ENCODE measurements at regions not wholly inside any gene's neighbourhood (a gene's known extent, or its start where the extent isn't known, plus 50 kb on each side); places are given as distances from the start of the nearest gene placed in this dataset.
"Not testable (repeated sequence)": the region's sequence is repeated elsewhere in the genome, so short reads cannot be mapped to it uniquely, and the experiment has no call there.

DNA sequence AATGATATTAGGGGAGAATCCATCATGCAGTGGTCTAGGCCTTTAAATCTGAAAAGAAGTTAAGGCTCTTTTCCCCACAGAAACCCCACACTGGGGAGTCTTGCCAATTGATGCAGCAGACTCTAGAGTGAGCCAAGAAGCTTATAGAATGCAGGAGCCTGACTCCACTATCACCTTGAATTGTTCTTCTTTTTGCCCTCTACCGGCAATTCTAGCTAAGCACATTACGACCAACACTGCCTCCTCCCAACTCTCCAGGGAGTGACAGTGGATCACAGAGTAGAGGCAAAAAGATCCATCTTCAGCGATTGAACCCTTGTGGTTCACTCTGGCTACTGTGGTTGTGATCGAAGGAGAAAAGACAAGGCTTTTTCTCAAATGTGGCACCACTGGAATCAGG, 331.5 kb downstream of the NKX6-1 start:
- in situ Hi-C loops (cut with HindIII; ENCODE audit: low pct_unique_long_range_greater_than_20kb, low sequenced_read_pairs), result no loop called here
- no peak for DNase-seq (ENCODE audit: low read depth)

DNA sequence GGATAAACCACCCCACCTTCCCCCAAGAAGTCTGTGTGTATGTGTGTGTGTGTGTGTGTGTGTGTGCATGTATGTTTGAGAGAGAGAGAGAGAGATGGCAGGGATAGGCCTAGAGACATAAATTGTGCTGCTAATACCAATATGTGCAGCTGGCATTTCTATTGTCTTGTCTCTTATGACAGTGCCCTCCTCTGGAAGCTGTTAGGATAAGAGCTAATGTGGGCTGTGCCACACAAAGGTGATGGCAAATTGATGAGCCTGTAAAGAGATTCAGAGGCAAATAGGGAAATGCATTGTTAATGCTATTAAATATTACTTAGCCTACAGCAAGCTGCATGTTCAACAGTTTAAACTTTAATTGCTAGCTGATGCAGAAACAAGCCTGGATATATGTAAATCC, 332.0 kb downstream of the NKX6-1 start:
- DNase-seq (ENCODE audit: low read depth), result no peak
- in situ Hi-C loops (cut with HindIII; ENCODE audit: low pct_unique_long_range_greater_than_20kb, low sequenced_read_pairs), result no loop called here

DNA sequence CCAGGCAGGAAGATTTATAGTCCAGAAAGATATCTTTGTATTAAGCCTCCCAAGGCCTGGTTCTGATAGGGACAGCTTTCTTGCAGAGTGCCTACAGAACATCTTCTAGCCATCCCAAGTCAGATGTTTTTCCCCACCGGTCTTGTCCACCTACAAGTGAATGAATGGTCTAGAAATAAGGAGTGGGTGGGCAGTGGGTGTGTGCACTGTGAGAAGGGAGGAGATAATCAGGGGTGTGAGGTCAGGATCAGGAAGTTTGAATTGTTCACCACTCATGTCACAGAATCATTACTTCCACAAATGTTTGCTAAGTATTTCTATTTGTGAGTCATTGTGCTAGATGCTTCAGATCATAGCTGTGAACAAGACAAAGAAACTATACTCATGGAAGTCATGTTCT, 332.6 kb downstream of the NKX6-1 start:
- DNase-seq (ENCODE audit: low read depth), result no peak
- in situ Hi-C loops (cut with HindIII; ENCODE audit: low pct_unique_long_range_greater_than_20kb, low sequenced_read_pairs), result no loop called here

DNA sequence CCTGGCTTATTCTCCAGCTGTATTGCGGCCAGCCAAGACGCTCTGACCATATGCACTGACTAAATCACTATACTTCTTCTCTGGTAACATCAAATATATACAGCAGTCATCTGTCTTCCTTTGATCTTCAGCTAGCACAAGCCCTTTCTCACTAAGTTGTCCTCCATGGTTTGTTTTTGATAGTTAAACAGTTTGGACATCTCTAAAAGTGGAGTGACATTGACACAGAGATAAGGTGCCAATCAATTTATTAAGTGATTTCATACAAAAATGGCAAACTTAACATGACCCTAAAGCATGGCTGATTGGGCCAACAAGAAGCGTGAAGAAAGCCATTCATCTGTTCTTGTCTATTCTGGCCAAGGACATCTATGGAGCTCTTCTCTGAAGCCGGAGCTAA, 334.9 kb downstream of the NKX6-1 start:
- in situ Hi-C loops (cut with HindIII; ENCODE audit: low pct_unique_long_range_greater_than_20kb, low sequenced_read_pairs), result no loop called here
- no peak for DNase-seq (ENCODE audit: low read depth)

DNA sequence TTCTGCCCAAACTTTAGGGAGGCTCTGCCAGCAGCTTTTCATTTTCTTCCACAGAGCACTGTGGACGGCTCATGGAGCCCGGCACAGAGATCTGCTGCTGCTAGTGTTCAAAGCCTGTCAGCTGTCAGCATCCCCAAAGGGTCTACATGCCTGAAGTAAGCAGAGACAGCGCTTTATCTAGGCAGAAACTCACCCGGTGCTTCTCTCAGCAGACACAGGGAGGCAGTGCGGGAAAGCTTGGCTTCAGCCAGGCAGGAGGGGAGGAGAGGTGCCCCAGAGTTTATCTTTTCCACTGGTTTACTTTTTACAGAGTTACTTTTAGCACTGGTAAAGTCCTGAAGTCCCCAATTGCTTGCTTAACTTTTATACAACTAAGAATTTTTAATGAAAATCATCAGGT, 339.3 kb downstream of the NKX6-1 start:
- no peak for DNase-seq (ENCODE audit: low read depth)
- in situ Hi-C loops (cut with HindIII; ENCODE audit: low pct_unique_long_range_greater_than_20kb, low sequenced_read_pairs), result no loop called here

DNA sequence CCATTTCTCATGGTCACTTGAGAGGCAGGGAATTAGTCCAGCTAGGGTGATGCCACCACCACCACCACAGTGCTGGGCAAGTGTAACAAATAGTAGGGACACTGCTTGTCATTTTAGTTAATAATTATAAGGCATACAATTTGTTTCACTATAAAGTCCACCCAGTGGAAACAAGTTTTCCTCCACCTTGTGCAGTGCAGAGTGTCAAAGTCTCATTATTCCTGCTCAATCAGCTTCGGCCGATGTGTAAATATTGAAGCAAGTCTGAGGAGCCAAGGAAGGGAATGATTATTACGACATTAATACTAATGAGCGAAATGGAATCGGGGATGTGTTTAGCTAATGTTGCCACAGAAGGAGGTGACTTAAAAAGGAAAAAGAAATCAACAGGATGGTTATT, 340.4 kb downstream of the NKX6-1 start:
- DNase-seq (ENCODE audit: low read depth), result no peak
- in situ Hi-C loops (cut with HindIII; ENCODE audit: low pct_unique_long_range_greater_than_20kb, low sequenced_read_pairs), result no loop called here

DNA sequence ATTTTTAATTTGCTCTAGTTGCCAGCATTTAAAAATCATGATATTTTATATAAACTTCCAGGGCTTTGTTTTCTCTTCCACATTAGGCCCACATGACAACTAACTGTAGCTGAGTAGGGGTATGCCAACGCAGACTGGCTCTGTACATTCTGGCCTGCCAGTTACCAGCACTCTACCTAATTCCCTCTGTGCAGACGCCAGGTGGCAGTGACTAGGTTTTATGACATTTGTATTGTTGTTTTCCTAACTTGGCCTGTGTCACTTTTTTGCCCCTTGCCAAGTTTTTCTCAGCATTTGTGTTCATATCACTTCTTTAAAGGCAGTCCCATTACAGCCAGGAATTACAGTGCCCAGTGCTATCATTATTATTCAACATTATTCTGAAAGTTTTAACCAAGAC, 347.5 kb downstream of the NKX6-1 start:
- DNase-seq (ENCODE audit: low read depth), result no peak
- in situ Hi-C loops (cut with HindIII; ENCODE audit: low pct_unique_long_range_greater_than_20kb, low sequenced_read_pairs), result no loop called here

DNA sequence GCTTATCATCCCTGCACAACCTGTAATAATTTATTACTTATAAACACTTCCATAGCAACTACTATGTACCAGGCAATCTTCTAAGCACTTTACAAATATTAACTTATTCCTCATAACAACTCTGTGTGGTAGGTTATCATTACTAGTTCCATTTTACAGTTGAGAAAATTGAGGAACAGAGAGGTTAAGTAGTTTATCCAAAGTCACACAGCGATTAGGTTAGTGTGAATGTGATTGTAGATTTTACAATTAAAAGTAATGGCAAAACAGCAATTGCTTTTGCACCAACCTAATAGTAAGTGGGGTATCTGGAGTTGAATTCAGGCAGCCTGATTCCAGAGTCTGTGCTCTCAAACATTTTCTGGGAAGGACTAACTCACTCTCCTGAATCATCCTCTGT, 348.9 kb downstream of the NKX6-1 start:
- in situ Hi-C loops (cut with HindIII; ENCODE audit: low pct_unique_long_range_greater_than_20kb, low sequenced_read_pairs), result no loop called here
- DNase-seq (ENCODE audit: low read depth), result no peak

DNA sequence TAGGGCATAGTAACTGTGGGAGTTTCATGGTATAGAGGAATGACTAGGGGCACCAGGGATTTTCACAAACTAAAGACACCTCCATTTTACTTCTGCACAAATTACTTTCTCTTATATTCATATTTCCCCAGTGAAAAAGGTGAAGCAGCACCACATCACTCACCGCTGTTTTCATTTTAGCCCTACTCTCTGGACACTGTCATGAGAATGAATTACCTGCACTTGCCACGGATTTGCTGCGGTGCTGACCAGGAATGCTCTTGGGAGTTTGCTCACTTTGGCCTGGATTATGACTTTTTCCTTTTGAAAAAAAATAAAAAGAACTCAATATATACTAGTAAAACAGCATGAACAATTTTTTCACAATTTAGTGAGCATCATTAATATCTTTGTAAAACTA, 351.3 kb downstream of the NKX6-1 start:
- in situ Hi-C loops (cut with HindIII; ENCODE audit: low pct_unique_long_range_greater_than_20kb, low sequenced_read_pairs), result no loop called here
- no peak for DNase-seq (ENCODE audit: low read depth)

DNA sequence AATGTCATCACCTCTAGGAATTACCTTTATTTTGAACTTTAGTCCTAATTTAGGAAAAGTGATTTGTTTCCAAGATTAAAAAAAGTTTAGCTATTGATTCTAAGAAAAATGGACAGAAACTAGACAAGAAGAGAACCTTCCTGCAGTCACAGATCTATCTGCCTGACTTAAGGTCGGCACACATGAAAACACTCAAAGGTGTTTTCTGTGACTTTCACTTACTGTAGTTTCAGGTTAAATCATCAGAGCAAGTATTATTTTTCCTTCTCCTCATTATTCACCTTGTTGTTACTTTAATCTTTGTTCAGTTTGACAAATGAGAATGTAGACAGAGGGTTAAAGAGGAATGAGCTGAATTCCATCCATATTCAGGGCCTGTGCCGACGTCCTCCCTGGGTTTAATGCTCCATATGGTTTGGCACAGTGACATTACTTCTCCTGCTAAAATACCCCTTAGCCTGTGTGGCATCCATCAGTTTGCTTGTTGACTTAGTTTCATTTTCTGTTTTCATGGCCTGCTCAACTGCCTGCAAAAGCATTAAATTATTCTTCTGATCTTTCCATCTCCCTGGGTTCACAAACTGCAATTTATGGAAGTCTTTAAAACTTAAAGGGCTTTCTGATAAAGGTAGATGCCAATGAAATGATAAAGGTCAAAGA, 352.7 kb downstream of the NKX6-1 start:
- in situ Hi-C loops (cut with HindIII; ENCODE audit: low pct_unique_long_range_greater_than_20kb, low sequenced_read_pairs), result no loop called here
- DNase-seq (ENCODE audit: low read depth), result no peak

DNA sequence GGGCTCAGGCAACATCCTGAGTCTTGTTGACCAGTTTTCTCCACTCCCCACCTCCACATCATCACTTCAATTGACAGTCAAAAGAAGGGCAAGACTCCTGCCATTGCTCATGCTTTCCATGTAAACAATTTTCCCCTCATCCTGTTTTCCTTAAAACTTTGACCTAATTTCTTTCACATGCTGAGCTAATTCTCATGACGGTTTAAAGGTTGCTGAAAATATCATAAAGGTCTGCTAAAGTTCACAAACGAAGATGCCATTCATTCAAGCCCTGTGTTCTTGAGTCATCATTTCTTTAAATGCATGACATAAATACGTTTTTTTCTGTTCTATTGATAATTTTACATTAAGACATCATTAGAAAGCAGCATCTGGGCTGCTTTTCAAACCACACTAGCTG, 353.9 kb downstream of the NKX6-1 start:
- DNase-seq (ENCODE audit: low read depth), result no peak
- in situ Hi-C loops (cut with HindIII; ENCODE audit: low pct_unique_long_range_greater_than_20kb, low sequenced_read_pairs), result no loop called here

DNA sequence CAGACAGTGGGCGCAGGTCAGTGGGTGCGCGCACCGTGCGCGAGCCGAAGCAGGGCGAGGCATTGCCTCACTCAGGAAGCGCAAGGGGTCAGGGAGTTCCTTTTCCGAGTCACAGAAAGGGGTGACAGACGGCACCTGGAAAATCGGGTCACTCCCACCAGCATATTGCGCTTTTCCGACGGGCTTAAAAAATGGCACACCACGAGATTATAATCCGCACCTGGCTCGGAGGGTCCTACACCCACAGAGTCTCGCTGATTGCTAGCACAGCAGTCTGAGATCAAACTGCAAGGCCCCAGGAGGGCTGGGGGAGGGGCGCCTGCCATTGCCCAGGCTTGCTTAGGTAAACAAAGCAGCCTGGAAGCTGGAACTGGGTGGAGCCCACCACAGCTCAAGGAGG, 372.2 kb downstream of the NKX6-1 start:
- peak; percentile 51 for DNase-seq (ENCODE audit: low read depth)
- in situ Hi-C loops (cut with HindIII; ENCODE audit: low pct_unique_long_range_greater_than_20kb, low sequenced_read_pairs), result not testable (repeated sequence)

DNA sequence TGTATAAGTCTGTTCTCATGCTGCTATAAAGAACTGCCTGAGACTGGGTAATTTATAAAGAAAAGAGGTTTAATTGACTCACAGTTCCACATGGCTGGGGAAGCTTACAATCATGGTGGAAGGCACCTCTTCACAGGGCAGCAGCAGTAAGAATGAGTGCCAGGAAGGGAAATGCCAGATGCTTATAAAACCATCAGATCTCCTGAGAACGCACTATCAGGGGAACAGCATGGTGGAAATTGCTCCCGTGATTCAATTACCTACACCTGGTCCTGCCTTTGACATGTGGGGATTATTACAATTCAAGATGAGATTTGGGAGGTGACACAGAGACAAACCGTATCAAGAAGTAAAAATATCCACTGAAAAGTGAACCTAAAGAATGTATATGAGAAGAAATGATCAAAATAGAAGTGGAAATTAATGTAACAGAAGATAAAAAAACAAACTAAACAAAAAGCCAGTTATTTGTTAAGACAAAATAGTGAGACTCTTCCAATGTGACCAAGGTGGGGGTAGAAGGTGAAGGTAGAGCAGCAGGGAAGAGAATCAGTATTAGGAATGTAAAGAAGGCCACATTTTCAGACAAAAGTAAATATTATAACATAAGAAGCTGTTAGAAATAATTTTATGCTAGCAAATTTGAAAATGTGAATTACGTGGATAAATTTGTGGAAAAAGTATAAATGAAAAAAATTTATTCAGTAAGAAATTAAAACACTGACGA, 372.9 kb downstream of the NKX6-1 start:
- peak; percentile 1 for DNase-seq (ENCODE audit: low read depth)
- in situ Hi-C loops (cut with HindIII; ENCODE audit: low pct_unique_long_range_greater_than_20kb, low sequenced_read_pairs), result no loop called here

DNA sequence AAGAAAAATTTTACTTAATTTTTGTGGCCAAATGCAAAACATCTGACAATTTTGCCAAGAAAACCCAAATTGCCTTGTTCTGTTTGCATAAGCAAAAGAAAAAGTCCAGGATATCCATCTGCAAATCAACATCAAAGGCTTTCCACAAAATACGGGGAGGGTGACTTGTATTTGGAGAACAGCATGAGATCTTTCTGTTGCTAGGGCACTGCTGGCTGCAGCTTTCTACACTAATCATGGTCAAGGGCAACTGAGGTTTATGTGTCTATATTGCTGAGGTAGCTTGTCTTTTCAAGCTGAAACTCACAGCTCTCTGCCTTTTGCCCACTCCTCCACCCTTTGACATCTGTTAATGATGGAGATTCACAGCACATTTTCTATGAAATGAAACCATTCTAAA, 389.1 kb downstream of the NKX6-1 start:
- in situ Hi-C loops (cut with HindIII; ENCODE audit: low pct_unique_long_range_greater_than_20kb, low sequenced_read_pairs), result no loop called here
- DNase-seq (ENCODE audit: low read depth), result no peak

DNA sequence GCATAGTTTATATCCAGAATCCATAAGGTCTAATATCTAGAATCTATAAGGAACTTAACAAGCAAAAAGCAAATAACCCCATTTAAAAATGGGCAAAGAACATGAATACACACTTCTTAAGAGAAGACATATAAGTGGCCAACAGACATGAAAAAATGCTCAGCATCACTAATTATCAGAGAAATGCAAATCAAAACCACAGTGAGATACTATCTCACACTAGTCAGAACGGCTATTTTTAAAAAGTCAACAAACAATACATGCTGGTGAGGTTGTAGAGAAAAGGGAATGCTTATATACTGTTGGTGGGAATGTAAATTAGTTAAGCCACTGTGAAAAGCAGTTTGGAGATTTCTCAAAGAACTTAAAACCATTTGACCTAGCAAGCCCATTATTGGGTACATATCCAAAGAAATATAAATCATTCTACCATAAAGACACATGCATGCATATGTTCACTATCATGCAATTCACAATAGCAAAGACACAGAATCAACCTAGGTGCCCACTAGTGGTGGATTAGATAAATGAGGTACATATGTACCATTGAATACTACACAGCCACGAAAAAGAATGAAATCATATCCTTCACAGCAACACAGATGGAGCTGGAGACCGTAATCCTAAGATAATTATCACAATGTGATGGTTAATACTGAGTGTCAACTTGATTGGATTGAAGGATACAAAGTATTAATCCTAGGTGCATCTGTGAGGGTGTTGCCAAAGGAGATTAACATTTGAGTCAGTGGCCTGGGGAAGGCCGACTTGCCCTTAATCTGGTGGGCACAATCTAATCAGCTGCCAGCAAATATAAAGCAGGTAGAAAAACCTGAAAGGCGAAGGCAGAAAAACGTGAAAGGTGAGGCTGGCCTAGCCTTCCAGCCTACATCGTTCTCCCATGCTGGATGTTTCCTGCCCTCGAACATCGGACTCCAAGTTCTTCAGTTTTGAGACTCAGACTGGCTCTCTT, 397.2 kb downstream of the NKX6-1 start:
- DNase-seq (ENCODE audit: low read depth); in situ Hi-C loops (cut with HindIII; ENCODE audit: low pct_unique_long_range_greater_than_20kb, low sequenced_read_pairs): not testable (repeated sequence)

DNA sequence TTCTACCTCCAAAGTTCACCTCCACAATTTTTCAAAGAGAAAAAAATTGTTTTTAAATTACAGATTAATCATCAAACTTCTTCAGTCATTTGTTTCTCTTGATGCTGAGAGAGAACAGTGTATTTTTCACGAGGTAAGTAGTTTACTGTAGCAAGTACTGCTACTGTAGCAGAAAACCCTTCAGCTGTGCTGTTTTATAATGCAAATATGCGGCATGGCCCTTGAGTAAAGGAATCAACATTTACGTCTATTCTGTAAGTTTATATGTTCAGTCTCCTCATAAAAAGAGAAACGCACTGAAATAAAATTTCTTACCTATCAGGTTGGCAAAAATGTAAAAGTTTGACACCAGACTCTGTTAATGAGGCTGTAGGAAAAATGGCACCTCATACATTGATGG, 399.0 kb downstream of the NKX6-1 start:
- no peak for DNase-seq (ENCODE audit: low read depth)
- in situ Hi-C loops (cut with HindIII; ENCODE audit: low pct_unique_long_range_greater_than_20kb, low sequenced_read_pairs), result no loop called here

DNA sequence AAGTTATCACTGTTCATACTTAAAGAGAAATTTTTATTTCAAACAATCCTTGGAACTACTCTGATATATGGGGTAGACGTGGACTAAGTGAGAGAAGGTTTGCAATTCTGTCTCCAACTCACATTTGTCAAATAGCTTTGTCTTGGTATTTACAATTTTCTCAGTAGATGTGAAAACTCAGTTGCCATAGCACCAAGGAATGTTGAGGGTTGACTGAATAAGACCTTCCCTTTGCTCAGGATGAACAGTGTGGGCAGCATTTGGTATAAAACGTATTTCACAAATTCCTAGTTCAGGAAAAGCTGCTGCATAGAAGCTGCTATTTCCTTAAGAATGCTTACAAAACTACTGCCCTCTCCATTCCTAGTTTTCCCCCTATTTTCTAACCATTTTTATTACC, 399.5 kb downstream of the NKX6-1 start:
- in situ Hi-C loops (cut with HindIII; ENCODE audit: low pct_unique_long_range_greater_than_20kb, low sequenced_read_pairs), result no loop called here
- no peak for DNase-seq (ENCODE audit: low read depth)

DNA sequence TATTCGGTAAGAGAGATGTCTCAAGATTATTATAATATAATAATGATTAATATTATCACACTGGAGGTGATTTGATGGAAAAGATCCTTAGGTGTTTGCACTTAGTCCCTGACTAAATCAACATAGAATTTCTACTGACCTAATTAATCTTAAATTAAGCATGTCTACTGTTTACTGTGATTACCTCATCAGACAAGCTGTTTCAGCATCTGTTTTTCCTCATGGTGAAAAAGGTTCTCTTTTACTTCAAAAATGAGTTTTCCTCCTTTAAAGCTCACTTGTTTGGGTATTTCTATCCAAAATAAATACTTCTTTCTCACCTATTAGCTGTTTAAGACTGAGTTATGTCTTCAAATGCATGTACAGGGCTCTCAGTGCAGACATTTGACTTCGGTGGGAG, 407.8 kb downstream of the NKX6-1 start:
- DNase-seq (ENCODE audit: low read depth), result no peak

More for the DNA sequence above, 407.8 kb downstream of the NKX6-1 start:
- in situ Hi-C loops (cut with HindIII; ENCODE audit: low pct_unique_long_range_greater_than_20kb, low sequenced_read_pairs), result no loop called here
